PC-3 (cell line): ENCODE measurements at regions not wholly inside any gene's neighbourhood (a gene's known extent, or its start where the extent isn't known, plus 50 kb on each side); places are given as distances from the start of the nearest gene placed in this dataset.

Experiments used
- EZH2 ChIP-seq: fragments of 300-600 bp; sonication (generic); IDR thresholded peaks from one replicate; pipeline ENCODE4 v1.6.1; 2017; ENCODE audit warnings: antibody characterized with exemption, mild to moderate bottlenecking, low read length; ENCODE audit not compliant: unreplicated experiment
- TF ChIP-seq, protein P1 (sequence below): fragments of 300-600 bp; sonication (generic); conservative IDR thresholded peaks from 2 replicates; pipeline ENCODE4 v1.5.1; 2017; ENCODE audit warnings: antibody characterized with exemption, low read depth, mild to moderate bottlenecking, low read length

DNA sequence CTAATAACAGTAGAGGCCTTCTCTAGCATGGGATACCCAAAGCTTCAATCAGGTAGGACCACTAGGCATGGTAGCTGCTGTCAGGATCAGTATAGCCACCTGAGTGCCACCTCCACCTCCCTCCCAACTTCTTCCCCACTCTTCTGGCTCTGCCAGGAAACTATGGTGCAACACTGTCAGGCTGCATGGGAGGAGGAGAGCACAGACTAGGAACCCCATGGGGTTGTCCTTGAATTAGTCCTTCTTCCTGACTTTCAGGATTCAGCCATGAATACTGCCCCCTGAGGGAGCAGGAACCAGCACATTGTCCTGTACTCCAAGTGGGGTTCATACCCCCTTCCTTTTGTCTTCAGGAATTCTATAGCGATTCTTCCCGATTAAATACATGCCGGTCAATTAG is 340.8 kb upstream of the ONECUT1 start:
- TF ChIP-seq, protein P1, sequence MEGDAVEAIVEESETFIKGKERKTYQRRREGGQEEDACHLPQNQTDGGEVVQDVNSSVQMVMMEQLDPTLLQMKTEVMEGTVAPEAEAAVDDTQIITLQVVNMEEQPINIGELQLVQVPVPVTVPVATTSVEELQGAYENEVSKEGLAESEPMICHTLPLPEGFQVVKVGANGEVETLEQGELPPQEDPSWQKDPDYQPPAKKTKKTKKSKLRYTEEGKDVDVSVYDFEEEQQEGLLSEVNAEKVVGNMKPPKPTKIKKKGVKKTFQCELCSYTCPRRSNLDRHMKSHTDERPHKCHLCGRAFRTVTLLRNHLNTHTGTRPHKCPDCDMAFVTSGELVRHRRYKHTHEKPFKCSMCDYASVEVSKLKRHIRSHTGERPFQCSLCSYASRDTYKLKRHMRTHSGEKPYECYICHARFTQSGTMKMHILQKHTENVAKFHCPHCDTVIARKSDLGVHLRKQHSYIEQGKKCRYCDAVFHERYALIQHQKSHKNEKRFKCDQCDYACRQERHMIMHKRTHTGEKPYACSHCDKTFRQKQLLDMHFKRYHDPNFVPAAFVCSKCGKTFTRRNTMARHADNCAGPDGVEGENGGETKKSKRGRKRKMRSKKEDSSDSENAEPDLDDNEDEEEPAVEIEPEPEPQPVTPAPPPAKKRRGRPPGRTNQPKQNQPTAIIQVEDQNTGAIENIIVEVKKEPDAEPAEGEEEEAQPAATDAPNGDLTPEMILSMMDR: no peak
- no peak for TF ChIP-seq EZH2
